ENCODE measurements at regions not wholly inside any gene's neighbourhood (a gene's known extent, or its start where the extent isn't known, plus 50 kb on each side); places are given as distances from the start of the nearest gene placed in this dataset.

- no peak for TF ChIP-seq CTCF (IDR thresholded peaks at IDR 0.05)
- no peak for TF ChIP-seq POLR2AphosphoS5 (IDR thresholded peaks at IDR 0.05)
- no peak for TF ChIP-seq POLR2A (IDR thresholded peaks at IDR 0.05; ENCODE audit: low read depth)
Observed at GRCh38 chr2:181320638-181321037, 136.5 kb upstream of the ITGA4 start.

Measured in esophagus muscularis mucosa (tissue), 3 donors.